ENCODE measurements at regions not wholly inside any gene's neighbourhood (a gene's known extent, or its start where the extent isn't known, plus 50 kb on each side); places are given as distances from the start of the nearest gene placed in this dataset.

- peaks cover 0 to 4% (median 0%) of the 10 kb centered on the region in 7 donors for H3K27me3 ChIP-seq
- no peak overlapping the region for H3K27ac ChIP-seq
- H3K4me1 ChIP-seq = peaks cover 0 to 11% (median 4%) of the 10 kb centered on the region in 9 donors
- ATAC-seq = no peak
- no peaks in the 10 kb centered on the region for H3K36me3 ChIP-seq
- intact Hi-C loops (cut with DNase I) = no loop called here
- H3K4me3 ChIP-seq = no peak overlapping the region
- WGBS, 2 donors = 84 to 88% methylated on average over 4 of the region's 4 CpGs
- no peaks in the 10 kb centered on the region for H3K9me3 ChIP-seq
- no peak for TF ChIP-seq CTCF (IDR thresholded peaks at IDR 0.05)
- no peak for DNase-seq
These were observed 414.8 kb downstream of the RPS24 start for GRCh38 chr10:78448470-78448869.

- Histone ChIP-seq H3K9me3 (no peaks in the 10 kb centered on the region), H3K27ac (no peak overlapping the region), H3K27me3 (peaks cover 0 to 4% (median 0%) of the 10 kb centered on the region in 7 donors), H3K36me3 (no peaks in the 10 kb centered on the region), H3K4me3 (no peak overlapping the region), H3K4me1 (peaks cover 0 to 11% (median 4%) of the 10 kb centered on the region in 9 donors)
- no peak for TF ChIP-seq CTCF (IDR thresholded peaks at IDR 0.05)
- DNase-seq = no peak
- ATAC-seq = no peak
- 81 to 85% methylated on average over 2 of the region's 2 CpGs for WGBS, 2 donors
- intact Hi-C loops (cut with DNase I) = no loop called here
These were observed 415.3 kb downstream of the RPS24 start for GRCh38 chr10:78448994-78449418.

- DNase-seq = no peak
- intact Hi-C loops (cut with DNase I) = no loop called here
- 88 to 95% methylated on average over 4 of the region's 4 CpGs for WGBS, 2 donors
These were observed 415.9 kb downstream of the RPS24 start for GRCh38 chr10:78449554-78449953.

GRCh38 chr10:78450239-78450638 is 416.6 kb downstream of the RPS24 start:
- Histone ChIP-seq H3K4me3 (no peak overlapping the region), H3K9me3 (no peaks in the 10 kb centered on the region), H3K36me3 (no peaks in the 10 kb centered on the region), H3K27ac (no peak overlapping the region), H3K4me1 (peaks cover 0 to 11% (median 4%) of the 10 kb centered on the region in 9 donors), H3K27me3 (peaks cover 0 to 4% (median 0%) of the 10 kb centered on the region in 7 donors)
- TF ChIP-seq CTCF (IDR thresholded peaks at IDR 0.05) = no peak
- WGBS, 2 donors = 79 to 90% methylated on average over 3 of the region's 3 CpGs
- intact Hi-C loops (cut with DNase I) = no loop called here
- DNase-seq = no peak
- ATAC-seq = no peak

More at GRCh38 chr10:78449554-78449953, 415.9 kb downstream of the RPS24 start:
- TF ChIP-seq CTCF (IDR thresholded peaks at IDR 0.05) = no peak
- no peak for ATAC-seq
- Histone ChIP-seq H3K36me3 (no peaks in the 10 kb centered on the region), H3K4me3 (no peak overlapping the region), H3K4me1 (peaks cover 0 to 11% (median 4%) of the 10 kb centered on the region in 9 donors), H3K27me3 (peaks cover 0 to 4% (median 0%) of the 10 kb centered on the region in 7 donors), H3K27ac (no peak overlapping the region), H3K9me3 (no peaks in the 10 kb centered on the region)
